ENCODE measurements at regions not wholly inside any gene's neighbourhood (a gene's known extent, or its start where the extent isn't known, plus 50 kb on each side); places are given as distances from the start of the nearest gene placed in this dataset.

DNA sequence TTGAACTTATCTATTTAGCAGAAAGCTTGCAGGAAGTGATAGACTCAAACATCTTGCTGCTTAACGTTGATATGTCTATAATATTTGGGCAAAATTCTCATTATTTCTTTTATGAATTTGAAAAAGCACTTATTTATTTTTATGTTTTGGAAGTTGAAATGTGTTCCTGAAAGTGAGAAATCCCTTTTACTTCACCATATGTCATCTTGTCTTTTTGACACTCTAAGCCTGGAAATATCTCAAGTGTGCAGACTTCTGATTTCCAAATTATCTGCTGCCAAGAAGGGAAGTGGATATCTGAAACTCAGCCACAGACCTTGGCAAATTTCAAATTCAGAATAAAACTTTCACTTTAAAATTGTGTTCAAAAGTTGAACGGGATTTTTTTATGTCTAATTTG is 368.7 kb upstream of the MANEA start:
- DNase-seq (ENCODE audit: low read depth) = no peak
- Histone ChIP-seq H3K4me3 (ENCODE audit: low read depth, low read length) (no peak overlapping the region), H3K27me3 (ENCODE audit: control insufficient read depth, insufficient read depth, low read length) (no peaks in the 10 kb centered on the region), H3K36me3 (ENCODE audit: control insufficient read depth, insufficient read depth, low read length) (no peaks in the 10 kb centered on the region)
- TF ChIP-seq, protein P1, sequence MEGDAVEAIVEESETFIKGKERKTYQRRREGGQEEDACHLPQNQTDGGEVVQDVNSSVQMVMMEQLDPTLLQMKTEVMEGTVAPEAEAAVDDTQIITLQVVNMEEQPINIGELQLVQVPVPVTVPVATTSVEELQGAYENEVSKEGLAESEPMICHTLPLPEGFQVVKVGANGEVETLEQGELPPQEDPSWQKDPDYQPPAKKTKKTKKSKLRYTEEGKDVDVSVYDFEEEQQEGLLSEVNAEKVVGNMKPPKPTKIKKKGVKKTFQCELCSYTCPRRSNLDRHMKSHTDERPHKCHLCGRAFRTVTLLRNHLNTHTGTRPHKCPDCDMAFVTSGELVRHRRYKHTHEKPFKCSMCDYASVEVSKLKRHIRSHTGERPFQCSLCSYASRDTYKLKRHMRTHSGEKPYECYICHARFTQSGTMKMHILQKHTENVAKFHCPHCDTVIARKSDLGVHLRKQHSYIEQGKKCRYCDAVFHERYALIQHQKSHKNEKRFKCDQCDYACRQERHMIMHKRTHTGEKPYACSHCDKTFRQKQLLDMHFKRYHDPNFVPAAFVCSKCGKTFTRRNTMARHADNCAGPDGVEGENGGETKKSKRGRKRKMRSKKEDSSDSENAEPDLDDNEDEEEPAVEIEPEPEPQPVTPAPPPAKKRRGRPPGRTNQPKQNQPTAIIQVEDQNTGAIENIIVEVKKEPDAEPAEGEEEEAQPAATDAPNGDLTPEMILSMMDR (IDR thresholded peaks at IDR 0.05; ENCODE audit: insufficient read depth, low read depth, low read length) = no peak
- POLR2A ChIA-PET = no interaction called here
- CTCF ChIA-PET = no interaction called here

DNA sequence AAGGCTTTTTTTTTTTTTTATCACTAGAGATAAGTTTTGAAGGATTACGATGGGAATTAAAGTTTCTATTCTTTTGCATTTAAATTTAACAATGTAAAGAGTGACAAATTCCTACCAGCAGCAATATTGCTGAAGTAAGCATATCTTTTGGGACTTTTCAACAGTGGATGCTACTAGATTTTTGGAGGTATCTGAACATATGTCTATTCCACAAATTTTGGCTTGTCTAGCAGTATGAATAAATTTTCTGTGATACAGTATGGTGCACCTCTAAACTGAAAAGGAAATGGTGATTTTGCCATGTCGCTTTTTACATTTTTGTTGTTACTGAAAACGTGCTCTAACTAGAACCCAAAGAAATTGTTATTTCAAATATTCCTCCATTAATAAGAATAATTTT is 368.3 kb upstream of the MANEA start:
- TF ChIP-seq, protein P1 (IDR thresholded peaks at IDR 0.05; ENCODE audit: insufficient read depth, low read depth, low read length) = no peak
- ChIA-PET CTCF (no interaction called here), POLR2A (no interaction called here)
- Histone ChIP-seq H3K4me3 (ENCODE audit: low read depth, low read length) (no peak overlapping the region), H3K36me3 (ENCODE audit: control insufficient read depth, insufficient read depth, low read length) (no peaks in the 10 kb centered on the region), H3K27me3 (ENCODE audit: control insufficient read depth, insufficient read depth, low read length) (no peaks in the 10 kb centered on the region)
- no peak for DNase-seq (ENCODE audit: low read depth)

DNA sequence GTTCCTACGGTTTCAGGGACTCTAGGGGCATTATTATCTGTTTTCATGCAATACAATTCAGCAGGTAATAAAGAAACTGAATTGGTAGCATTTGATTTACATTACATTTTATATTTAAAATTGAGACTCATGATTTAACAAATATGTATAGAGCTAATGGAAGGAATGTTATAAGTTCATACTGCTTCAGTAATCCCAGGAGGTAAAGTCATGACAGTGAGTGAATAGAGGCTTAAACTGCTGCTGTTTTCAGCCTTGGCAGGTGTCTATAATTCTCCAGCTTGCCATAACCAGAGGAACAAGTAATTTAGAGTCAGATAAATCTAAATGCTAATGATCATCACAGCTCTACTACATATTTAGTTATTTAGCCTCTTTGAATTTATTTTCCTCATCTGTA is 360.8 kb upstream of the MANEA start:
- no peaks in the 10 kb centered on the region for H3K27me3 ChIP-seq (ENCODE audit: control insufficient read depth, insufficient read depth, low read length)
- POLR2A ChIA-PET = no interaction called here
- DNase-seq (ENCODE audit: low read depth) = no peak
- H3K4me3 ChIP-seq (ENCODE audit: low read depth, low read length) = no peak overlapping the region
- CTCF ChIA-PET = no interaction called here
- TF ChIP-seq, protein P1 (IDR thresholded peaks at IDR 0.05; ENCODE audit: insufficient read depth, low read depth, low read length) = no peak
- no peaks in the 10 kb centered on the region for H3K36me3 ChIP-seq (ENCODE audit: control insufficient read depth, insufficient read depth, low read length)

DNA sequence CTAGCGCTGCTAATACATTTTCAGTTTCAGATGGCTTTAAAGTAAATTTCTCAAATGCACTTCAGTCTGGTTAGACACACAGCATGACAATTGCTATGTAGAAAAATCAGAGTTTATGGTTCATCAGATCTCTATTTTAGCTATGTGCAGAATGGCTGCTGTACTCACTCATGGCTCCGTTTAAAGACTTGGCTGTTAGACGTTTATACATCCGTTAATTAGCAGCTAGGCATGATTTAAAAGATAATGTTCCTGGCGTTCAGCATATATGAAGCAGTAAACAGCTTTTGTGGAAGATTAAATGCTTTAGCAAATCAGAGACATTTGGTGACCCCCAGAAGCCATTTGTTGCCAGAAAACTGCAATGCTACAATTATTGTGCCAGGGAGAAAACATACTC is 350.0 kb upstream of the MANEA start:
- no peak for DNase-seq (ENCODE audit: low read depth)
- ChIA-PET CTCF (no interaction called here), POLR2A (no interaction called here)
- TF ChIP-seq, protein P1 (IDR thresholded peaks at IDR 0.05; ENCODE audit: insufficient read depth, low read depth, low read length) = no peak
- no peaks in the 10 kb centered on the region for H3K27me3 ChIP-seq (ENCODE audit: control insufficient read depth, insufficient read depth, low read length)
- H3K36me3 ChIP-seq (ENCODE audit: control insufficient read depth, insufficient read depth, low read length) = no peaks in the 10 kb centered on the region
- H3K4me3 ChIP-seq (ENCODE audit: low read depth, low read length) = no peak overlapping the region

DNA sequence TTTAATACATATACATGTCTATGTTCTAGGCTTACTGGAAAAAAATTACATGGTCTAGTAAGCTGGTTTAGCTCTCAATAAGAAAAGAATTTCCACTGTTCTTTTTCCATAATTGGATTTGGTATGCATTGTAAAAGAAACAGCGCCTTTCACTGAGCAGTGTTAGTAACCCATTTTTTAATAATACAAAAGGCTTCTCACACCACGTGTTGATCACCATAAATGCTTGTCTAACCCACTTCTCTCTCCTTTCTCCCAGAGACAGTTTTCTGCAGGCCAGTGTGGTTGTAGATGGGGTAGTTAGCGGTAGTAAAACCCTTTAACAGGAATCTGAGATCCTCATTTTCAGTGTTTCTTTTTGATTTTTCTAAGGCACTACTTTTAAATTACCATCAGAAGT is 348.7 kb upstream of the MANEA start:
- TF ChIP-seq, protein P1 (IDR thresholded peaks at IDR 0.05; ENCODE audit: insufficient read depth, low read depth, low read length) = no peak
- no peak overlapping the region for H3K4me3 ChIP-seq (ENCODE audit: low read depth, low read length)
- ChIA-PET POLR2A (no interaction called here), CTCF (no interaction called here)
- H3K36me3 ChIP-seq (ENCODE audit: control insufficient read depth, insufficient read depth, low read length) = no peaks in the 10 kb centered on the region
- DNase-seq (ENCODE audit: low read depth) = no peak
- H3K27me3 ChIP-seq (ENCODE audit: control insufficient read depth, insufficient read depth, low read length) = no peaks in the 10 kb centered on the region

Measured in BJ (cell line).